GM20431 (cell line): ENCODE measurements at regions not wholly inside any gene's neighbourhood (a gene's known extent, or its start where the extent isn't known, plus 50 kb on each side); places are given as distances from the start of the nearest gene placed in this dataset.

Source experiments
- in situ Hi-C: fragments of 300-500 bp; cut with MseI, MboI; formaldehyde crosslinking; loops from one replicate; pipeline ENCODE4 v1.15.0; 2020; ENCODE audit warnings: low sequenced_read_pairs; ENCODE audit not compliant: unreplicated experiment

GRCh38 chr11:127379686-127380085 lies 379.1 kb upstream of the KIRREL3 start:
- in situ Hi-C loops: no loop called here

- in situ Hi-C loops: no loop called here
Observed at GRCh38 chr11:127376301-127376700, 375.7 kb upstream of the KIRREL3 start.

GRCh38 chr11:127369356-127369755 lies 368.8 kb upstream of the KIRREL3 start:
- in situ Hi-C loops: no loop called here

- in situ Hi-C loops: no loop called here
Observed at GRCh38 chr11:127362754-127363308, 362.3 kb upstream of the KIRREL3 start.

DNA sequence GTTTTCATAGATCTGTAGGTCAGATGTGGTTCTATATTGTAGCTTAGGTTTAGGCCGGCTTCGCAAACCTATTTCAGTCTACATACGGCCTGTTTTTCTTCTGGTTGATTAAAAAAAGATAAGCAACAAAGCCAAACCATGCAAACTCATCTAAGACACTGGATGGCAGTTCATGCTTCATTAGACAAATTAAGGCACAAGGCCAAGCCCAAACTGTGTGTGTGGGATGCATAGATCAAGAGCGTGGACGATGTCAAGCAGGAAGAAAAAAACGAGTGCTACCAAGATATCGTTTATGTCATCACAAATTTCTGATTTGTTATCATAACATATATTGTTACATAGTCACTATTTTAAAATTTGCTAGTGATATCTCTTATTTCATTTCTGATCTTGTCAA lies 357.6 kb upstream of the KIRREL3 start:
- in situ Hi-C loops: no loop called here

GRCh38 chr11:127350476-127350875 lies 349.9 kb upstream of the KIRREL3 start:
- in situ Hi-C loops: no loop called here

- in situ Hi-C loops: loop anchor here (25.0 kb wide), 1 partner anchor 909 kb away; no protein-coding TSS in a partner anchor
Observed at GRCh38 chr11:127345819-127346459, 345.4 kb upstream of the KIRREL3 start.

- in situ Hi-C loops: loop anchor here (25.0 kb wide), 1 partner anchor 903 kb away; no protein-coding TSS in a partner anchor
Observed at GRCh38 chr11:127340438-127340837, 339.9 kb upstream of the KIRREL3 start.

DNA sequence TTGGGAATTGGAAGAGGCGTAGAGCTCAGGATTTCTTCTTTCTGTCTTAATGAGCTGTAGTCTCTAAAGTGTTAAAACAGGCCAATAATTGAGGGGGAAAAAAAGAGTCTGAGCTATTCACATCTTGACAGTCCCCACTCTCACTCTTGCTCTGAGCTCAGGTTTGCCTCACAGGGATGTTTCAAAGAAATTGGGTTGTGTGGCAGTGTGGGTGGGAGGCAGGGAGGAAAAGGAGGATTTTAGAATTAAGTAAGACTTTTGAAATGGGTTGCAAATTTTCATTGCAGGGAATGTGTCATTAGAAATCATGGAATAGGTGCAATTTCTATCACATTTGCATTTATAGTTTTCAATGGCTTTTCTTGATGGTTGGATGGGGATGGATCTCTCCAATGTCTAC lies 338.8 kb upstream of the KIRREL3 start:
- in situ Hi-C loops: loop anchor here (25.0 kb wide), 1 partner anchor 902 kb away; no protein-coding TSS in a partner anchor

GRCh38 chr11:127338380-127339259 lies 338.1 kb upstream of the KIRREL3 start:
- in situ Hi-C loops: loop anchor here (25.0 kb wide), 1 partner anchor 901 kb away; no protein-coding TSS in a partner anchor

DNA sequence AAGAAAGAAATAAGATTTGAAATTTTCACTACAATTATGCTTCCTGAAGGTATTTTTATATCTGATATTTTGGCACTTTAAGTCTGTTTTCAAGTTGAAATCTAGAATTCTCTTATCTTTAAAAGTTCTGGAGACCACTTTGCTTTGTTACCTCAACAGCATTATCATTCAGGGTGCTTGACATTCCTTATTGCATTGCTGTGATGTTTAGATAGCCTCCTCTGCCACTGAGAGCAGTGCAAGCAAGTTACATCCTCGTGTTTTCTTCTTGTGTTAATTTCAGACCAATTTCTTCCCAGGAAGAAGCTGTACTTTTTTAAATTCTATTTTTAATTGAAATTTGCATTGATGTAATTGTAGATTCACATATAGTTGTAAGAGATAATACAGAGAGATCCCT lies 333.9 kb upstream of the KIRREL3 start:
- in situ Hi-C loops: loop anchor here (25.0 kb wide), 1 partner anchor 897 kb away; no protein-coding TSS in a partner anchor

- in situ Hi-C loops: loop anchor here (25.0 kb wide), 1 partner anchor 896 kb away; no protein-coding TSS in a partner anchor
Observed at GRCh38 chr11:127332896-127333295, 332.3 kb upstream of the KIRREL3 start.

DNA sequence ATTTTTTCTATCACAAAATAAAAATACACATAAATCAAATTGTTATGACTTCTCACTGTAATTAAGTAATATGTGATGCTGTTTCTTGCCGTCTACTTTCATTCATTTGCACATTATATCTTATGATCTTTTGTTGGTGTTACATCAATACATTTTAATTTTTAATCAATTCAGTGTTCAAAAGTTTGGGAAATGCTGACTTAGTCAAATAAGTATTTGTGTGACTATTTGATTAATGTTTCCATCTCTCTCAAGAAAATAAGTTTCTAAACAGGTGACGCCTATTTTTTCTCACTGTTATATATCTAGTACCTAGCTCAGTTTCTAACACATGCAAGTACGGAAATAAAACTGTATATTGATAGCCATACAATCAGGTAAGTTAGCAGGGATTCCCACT lies 329.5 kb upstream of the KIRREL3 start:
- in situ Hi-C loops: loop anchor here (25.0 kb wide), 1 partner anchor 893 kb away; no protein-coding TSS in a partner anchor

GRCh38 chr11:127308291-127308690 lies 307.7 kb upstream of the KIRREL3 start:
- in situ Hi-C loops: no loop called here

DNA sequence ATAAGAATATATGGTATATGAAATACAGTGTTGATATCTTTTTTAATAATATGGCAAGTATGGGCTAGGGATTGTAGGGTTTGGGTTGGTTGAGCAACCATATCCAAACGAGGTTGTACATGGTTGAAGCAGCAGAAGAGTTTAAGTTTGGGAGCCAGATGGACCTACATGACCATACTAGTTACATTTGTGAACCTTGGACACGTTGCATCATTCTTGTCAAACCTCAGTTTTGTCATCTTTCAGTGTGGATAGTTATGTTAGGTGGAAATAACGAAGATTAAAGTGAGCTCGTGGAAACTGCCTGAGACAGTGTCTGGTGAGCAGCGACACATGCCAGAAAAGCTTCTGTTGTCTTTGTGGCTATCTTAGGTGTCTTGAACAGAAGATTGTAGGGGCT lies 307.1 kb upstream of the KIRREL3 start:
- in situ Hi-C loops: no loop called here

DNA sequence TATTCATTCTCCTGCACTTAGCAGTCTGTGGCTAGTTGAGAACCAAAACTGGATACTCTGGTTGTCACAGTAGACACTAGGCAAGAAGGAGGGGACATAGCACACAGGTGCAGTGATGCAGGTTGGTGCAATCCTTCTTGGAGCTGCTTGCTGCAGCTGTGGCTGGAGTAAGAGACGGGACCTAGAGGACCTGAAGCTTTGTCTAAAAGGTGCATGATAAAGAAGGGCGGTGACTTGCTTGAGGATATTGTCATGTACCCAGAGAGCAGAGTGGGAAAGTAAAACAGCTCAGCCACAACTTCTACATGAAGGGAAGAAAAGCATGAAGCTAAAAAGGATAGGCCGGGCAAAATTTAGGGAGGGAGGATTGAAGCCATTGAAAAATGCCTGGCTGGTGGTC lies 304.1 kb upstream of the KIRREL3 start:
- in situ Hi-C loops: no loop called here

GRCh38 chr11:127288926-127289325 lies 288.4 kb upstream of the KIRREL3 start:
- in situ Hi-C loops: no loop called here

DNA sequence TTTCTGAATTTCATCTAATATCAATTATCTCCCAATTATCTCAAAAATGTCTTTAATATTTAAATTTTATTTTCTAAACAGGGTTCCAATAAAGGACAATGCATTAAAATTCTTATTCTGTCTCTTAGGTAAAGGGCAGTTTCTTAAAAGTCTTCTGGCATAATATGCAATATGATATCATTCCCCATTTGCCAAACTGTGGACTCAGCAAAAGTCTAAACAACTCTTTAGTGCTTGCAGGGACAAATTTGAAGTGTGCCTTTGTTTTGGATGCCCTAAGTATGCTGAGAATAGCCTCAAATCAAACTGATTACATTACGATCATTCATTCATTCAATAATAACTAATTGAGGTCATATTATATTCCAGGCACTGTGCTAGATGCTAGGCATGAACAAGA lies 281.0 kb upstream of the KIRREL3 start:
- in situ Hi-C loops: no loop called here

GRCh38 chr11:127275774-127276173 lies 275.2 kb upstream of the KIRREL3 start:
- in situ Hi-C loops: no loop called here

DNA sequence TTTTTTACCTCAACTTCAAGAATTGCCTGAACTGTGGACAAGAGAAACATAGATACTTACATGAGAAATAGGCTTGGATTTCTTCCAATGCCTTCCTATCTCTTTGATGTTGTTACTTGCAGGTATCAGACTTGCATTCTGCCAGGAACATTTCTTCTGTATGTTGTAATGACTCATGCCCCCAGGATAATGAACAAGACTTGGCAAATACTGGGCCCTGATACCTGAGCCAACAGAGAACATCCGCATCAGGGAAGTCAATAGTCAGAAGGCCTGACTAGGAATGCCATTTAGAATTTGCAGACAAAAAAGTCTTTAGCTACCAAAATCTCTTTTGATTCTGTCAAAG lies 273.7 kb upstream of the KIRREL3 start:
- in situ Hi-C loops: no loop called here
